HL-60 (cell line): ENCODE measurements at regions not wholly inside any gene's neighbourhood (a gene's known extent, or its start where the extent isn't known, plus 50 kb on each side); places are given as distances from the start of the nearest gene placed in this dataset.

ENCODE experiments used
- DNase-seq, 2 experiments: peaks; one replicate each; pipeline ENCODE4 v3.0.0-alpha.2; 2010 to 2020; ENCODE audit warnings: low read depth in 1 of 2, low spot score in 1 of 2
- H3K27ac ChIP-seq: fragments of 250-450 bp; sonication (Bioruptor Pico); replicated peaks from 2 replicates; pipeline ENCODE4 v1.5.1; 2020; ENCODE audit warnings: mild to moderate bottlenecking, moderate library complexity
- H3K27me3 ChIP-seq: fragments of 250-450 bp; sonication (Bioruptor Pico); 2 replicates; pipeline ENCODE4 v1.5.1; 2021; ENCODE audit warnings: mild to moderate bottlenecking, moderate library complexity; ENCODE audit not compliant: insufficient read depth, poor library complexity, severe bottlenecking
- H3K4me3 ChIP-seq: replicated peaks from 2 replicates; pipeline ENCODE4 v1.5.1; 2011; ENCODE audit warnings: mild to moderate bottlenecking, control low read depth, low read length; ENCODE audit not compliant: insufficient read depth
- CTCF ChIP-seq: IDR thresholded peaks from one replicate; pipeline ENCODE4 v1.5.1; 2011; ENCODE audit warnings: low read length, control low read depth, inconsistent platforms; ENCODE audit not compliant: insufficient read depth
- GABPA ChIP-seq: IDR thresholded peaks from 2 replicates; pipeline ENCODE4 v1.6.1; 2012; ENCODE audit warnings: low read depth
- POLR2AphosphoS5 ChIP-seq: IDR thresholded peaks from 2 replicates; pipeline ENCODE4 v1.6.1; 2012; ENCODE audit warnings: low read depth
- REST ChIP-seq: IDR thresholded peaks from 2 replicates; pipeline ENCODE4 v1.6.1; 2012; ENCODE audit warnings: low read depth; ENCODE audit not compliant: insufficient replicate concordance
- SPI1 ChIP-seq: IDR thresholded peaks from 2 replicates; pipeline ENCODE4 v1.6.1; 2012; ENCODE audit warnings: low read depth, mild to moderate bottlenecking, borderline replicate concordance

- TF ChIP-seq GABPA (no peak), CTCF (no peak), SPI1 (no peak), REST (no peak), POLR2AphosphoS5 (no peak)
- no peak for DNase-seq
- H3K4me3 ChIP-seq = no peak overlapping the region
- no peaks in the 10 kb centered on the region for H3K27me3 ChIP-seq
- no peak overlapping the region for H3K27ac ChIP-seq
These were observed 185.6 kb upstream of the COPS8 start for GRCh38 chr2:236899950-236900640.

GRCh38 chr2:236901956-236902355 is 183.7 kb upstream of the COPS8 start:
- Histone ChIP-seq H3K27ac (no peak overlapping the region), H3K27me3 (no peaks in the 10 kb centered on the region), H3K4me3 (no peak overlapping the region)
- TF ChIP-seq SPI1 (no peak), REST (no peak), POLR2AphosphoS5 (no peak), CTCF (no peak), GABPA (no peak)
- no peak for DNase-seq

- Histone ChIP-seq H3K27ac (no peak overlapping the region), H3K4me3 (no peak overlapping the region), H3K27me3 (no peaks in the 10 kb centered on the region)
- no peak for DNase-seq
- TF ChIP-seq REST = no peak
- no peak for TF ChIP-seq CTCF
- no peak for TF ChIP-seq GABPA
- no peak for TF ChIP-seq SPI1
- TF ChIP-seq POLR2AphosphoS5 = no peak
These were observed 181.7 kb upstream of the COPS8 start for GRCh38 chr2:236903978-236904377.
